Endothelial cell of umbilical vein (primary cell): ENCODE measurements at regions not wholly inside any gene's neighbourhood (a gene's known extent, or its start where the extent isn't known, plus 50 kb on each side); places are given as distances from the start of the nearest gene placed in this dataset.
"Not testable (repeated sequence)": the region's sequence is repeated elsewhere in the genome, so short reads cannot be mapped to it uniquely, and the experiment has no call there.

Experiments
- BruUV-seq: library from RNA; stranded (reverse); fragments of 400-500 nt; replicated peaks from 2 replicates; lab custom pipeline; 2021; lab: Mats Ljungman, UMichigan
- CTCF ChIA-PET: fragments of 300-600, 350-600 bp; sonication (Branson Sonifier 250); formaldehyde crosslinking; loops from one replicate; lab custom pipeline; 2021; ENCODE audit warnings: antibody characterized with exemption, inconsistent platforms; lab: Charles Lee
- POLR2A ChIA-PET: fragments of 300-600, 350-600 bp; sonication (Branson Sonifier 250); formaldehyde crosslinking; loops from one replicate; lab custom pipeline; 2021; ENCODE audit warnings: antibody characterized with exemption, inconsistent platforms; lab: Charles Lee
- DNase-seq: peaks from one replicate; pipeline ENCODE4 v3.0.0-alpha.2; 2011; ENCODE audit warnings: low read depth, low spot score
- FAIRE-seq: peaks from 2 replicates; lab custom pipeline; 2011; peaks lifted over from hg19 to GRCh38; lab: Jason Lieb, UNC
- H2AFZ ChIP-seq: 2 replicates; pipeline ENCODE4 v1.6.0; 2012; ENCODE audit warnings: low read depth, low read length, control low read depth, inconsistent platforms
- H3K27ac ChIP-seq: 2 replicates; pipeline ENCODE4 v1.5.1; 2011; ENCODE audit warnings: low read depth, mild to moderate bottlenecking, control low read depth, low read length, moderate library complexity; ENCODE audit not compliant: insufficient read depth
- H3K27me3 ChIP-seq, 2 experiments: 2 replicates each; pipeline versions ENCODE4 v1.6.0 to v1.6.1; 2011; ENCODE audit warnings: low read length in 2 of 2, mixed read lengths in 1 of 2; ENCODE audit not compliant: control insufficient read depth in 2 of 2, insufficient read depth in 2 of 2
- H3K36me3 ChIP-seq, 2 experiments: 2 replicates in 1 of 2; 3 replicates in 1 of 2; pipeline ENCODE4 v1.5.1; 2011; ENCODE audit warnings: low read length in 2 of 2, mild to moderate bottlenecking in 1 of 2, moderate library complexity in 1 of 2; ENCODE audit not compliant: control insufficient read depth in 2 of 2, insufficient read depth in 2 of 2; ENCODE audit errors: extremely low read depth in 1 of 2
- H3K4me1 ChIP-seq: 3 replicates; pipeline ENCODE4 v1.5.1; 2011; ENCODE audit warnings: mild to moderate bottlenecking, low read length; ENCODE audit not compliant: control insufficient read depth, insufficient read depth; ENCODE audit errors: extremely low read depth
- H3K4me2 ChIP-seq: 2 replicates; pipeline ENCODE4 v1.6.1; 2011; ENCODE audit warnings: low read length, control low read depth, mixed read lengths; ENCODE audit not compliant: insufficient read depth
- H3K4me3 ChIP-seq, 3 experiments: fragments of 200-600 bp in 1 of 3; sonication (generic), shearing (Covaris generic) in 1 of 3; replicated peaks in 1 of 3; 2 replicates each; pipeline ENCODE4 v1.5.1; 2011 to 2016; ENCODE audit warnings: control low read depth in 3 of 3, low read length in 3 of 3, mild to moderate bottlenecking in 2 of 3, inconsistent platforms in 1 of 3, low read depth in 1 of 3, moderate library complexity in 1 of 3; ENCODE audit not compliant: insufficient read depth in 1 of 3
- H3K79me2 ChIP-seq: 2 replicates; pipeline ENCODE4 v1.6.0; 2012; ENCODE audit warnings: low read length, inconsistent platforms; ENCODE audit not compliant: control insufficient read depth, insufficient read depth
- H3K9ac ChIP-seq: replicated peaks from 2 replicates; pipeline ENCODE3; 2011; ENCODE audit warnings: low read length, control low read depth; ENCODE audit not compliant: insufficient read depth; ENCODE audit errors: extremely low read depth
- H3K9me1 ChIP-seq: replicated peaks from 3 replicates; pipeline ENCODE4 v1.6.0; 2011; ENCODE audit warnings: mild to moderate bottlenecking, low read length; ENCODE audit not compliant: control insufficient read depth, insufficient read depth; ENCODE audit errors: extremely low read depth
- H3K9me3 ChIP-seq: replicated peaks from 2 replicates; pipeline ENCODE4 v1.5.1; 2012; ENCODE audit warnings: low read length, inconsistent platforms; ENCODE audit not compliant: control insufficient read depth, insufficient read depth
- H4K20me1 ChIP-seq: replicated peaks from 2 replicates; pipeline ENCODE3; 2011; ENCODE audit warnings: mild to moderate bottlenecking, low read length; ENCODE audit not compliant: control insufficient read depth, insufficient read depth; ENCODE audit errors: extremely low read depth
- dilution Hi-C: fragments of 300-500 bp; cut with MboI; formaldehyde crosslinking; loops from one replicate; pipeline ENCODE4 v1.15.0; 2019; ENCODE audit warnings: low sequenced_read_pairs; ENCODE audit not compliant: extremely low pct_ligation_motif_present
- intact Hi-C: fragments of 100-400 bp; cut with micrococcal nuclease; formaldehyde crosslinking; loops from one replicate; pipeline ENCODE4 v1.10.0; 2022

DNA sequence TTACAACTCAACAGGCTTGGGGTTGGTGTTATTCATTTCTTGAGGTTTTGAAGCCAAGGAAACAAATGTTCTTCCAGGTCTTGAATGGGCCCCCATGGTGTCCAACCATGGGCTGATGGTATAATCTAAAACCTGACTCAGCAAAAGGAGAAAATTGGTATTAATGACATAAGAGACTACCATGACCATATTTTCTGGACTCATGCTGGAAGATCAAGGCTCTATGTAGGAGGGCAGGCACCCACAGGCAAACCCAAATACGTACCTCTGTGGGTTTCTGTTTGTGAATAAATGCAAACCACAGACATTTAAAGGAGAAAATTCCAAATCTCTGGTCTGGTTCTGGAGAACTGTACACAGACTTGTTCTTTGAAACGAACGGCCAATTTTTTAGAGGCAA is 135.1 kb upstream of the VOPP1 start:
- H3K36me3 ChIP-seq, H3K27me3 ChIP-seq, DNase-seq, FAIRE-seq, H3K4me1 ChIP-seq, H3K4me3 ChIP-seq, H3K4me2 ChIP-seq, CTCF ChIA-PET, H3K9me1 ChIP-seq, dilution Hi-C loops, H3K27ac ChIP-seq, H4K20me1 ChIP-seq, intact Hi-C loops, BruUV-seq, H3K9me3 ChIP-seq, H3K9ac ChIP-seq, POLR2A ChIA-PET, H3K79me2 ChIP-seq, H2AFZ ChIP-seq: not testable (repeated sequence)

GRCh38 chr7:55706451-55707195 is 134.3 kb upstream of the VOPP1 start:
- H3K9me1 ChIP-seq, FAIRE-seq, H3K27ac ChIP-seq, POLR2A ChIA-PET, H3K79me2 ChIP-seq, H3K36me3 ChIP-seq, H3K4me2 ChIP-seq, H3K27me3 ChIP-seq, CTCF ChIA-PET, H3K9me3 ChIP-seq, H3K4me3 ChIP-seq, H2AFZ ChIP-seq, H3K9ac ChIP-seq, H3K4me1 ChIP-seq, H4K20me1 ChIP-seq, DNase-seq, dilution Hi-C loops, BruUV-seq, intact Hi-C loops: not testable (repeated sequence)

GRCh38 chr7:55705728-55706450 is 133.6 kb upstream of the VOPP1 start:
- H3K9me3 ChIP-seq, H3K4me3 ChIP-seq, POLR2A ChIA-PET, H3K79me2 ChIP-seq, H4K20me1 ChIP-seq, H3K27ac ChIP-seq, H3K4me1 ChIP-seq, intact Hi-C loops, CTCF ChIA-PET, H3K27me3 ChIP-seq, H3K9ac ChIP-seq, dilution Hi-C loops, FAIRE-seq, BruUV-seq, H2AFZ ChIP-seq, H3K4me2 ChIP-seq, DNase-seq, H3K36me3 ChIP-seq, H3K9me1 ChIP-seq: not testable (repeated sequence)

DNA sequence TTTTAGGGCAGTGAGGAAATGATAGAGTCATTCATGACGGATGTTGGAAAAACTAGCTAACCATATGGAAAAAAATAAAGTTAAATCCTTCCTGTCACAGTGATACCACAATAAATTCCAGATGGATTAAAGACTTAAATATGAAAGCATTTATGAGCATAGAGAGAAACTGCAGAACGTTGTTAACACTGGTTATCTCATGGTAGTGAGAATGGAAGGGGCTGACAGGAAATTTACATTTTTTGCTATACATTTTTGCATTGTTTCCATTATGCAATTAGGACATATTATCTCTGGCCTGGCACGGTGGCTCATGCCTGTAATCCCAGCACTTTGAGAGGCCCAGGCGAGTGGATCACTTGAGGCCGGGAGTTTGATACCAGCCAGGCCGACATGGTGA is 130.5 kb upstream of the VOPP1 start:
- H2AFZ ChIP-seq, H3K9me1 ChIP-seq, DNase-seq, H3K36me3 ChIP-seq, H3K27me3 ChIP-seq, H3K4me3 ChIP-seq, BruUV-seq, FAIRE-seq, H3K9ac ChIP-seq, dilution Hi-C loops, H3K27ac ChIP-seq, H4K20me1 ChIP-seq, H3K9me3 ChIP-seq, H3K4me1 ChIP-seq, CTCF ChIA-PET, intact Hi-C loops, H3K79me2 ChIP-seq, POLR2A ChIA-PET, H3K4me2 ChIP-seq: not testable (repeated sequence)
